Endothelial cell of umbilical vein (primary cell): ENCODE measurements at regions not wholly inside any gene's neighbourhood (a gene's known extent, or its start where the extent isn't known, plus 50 kb on each side); places are given as distances from the start of the nearest gene placed in this dataset.

Experiments
- BruUV-seq: library from RNA; stranded (reverse); fragments of 400-500 nt; replicated peaks from 2 replicates; lab custom pipeline; 2021; lab: Mats Ljungman, UMichigan
- CTCF ChIA-PET: fragments of 300-600, 350-600 bp; sonication (Branson Sonifier 250); formaldehyde crosslinking; loops from one replicate; lab custom pipeline; 2021; ENCODE audit warnings: antibody characterized with exemption, inconsistent platforms; lab: Charles Lee
- POLR2A ChIA-PET: fragments of 300-600, 350-600 bp; sonication (Branson Sonifier 250); formaldehyde crosslinking; loops from one replicate; lab custom pipeline; 2021; ENCODE audit warnings: antibody characterized with exemption, inconsistent platforms; lab: Charles Lee
- DNase-seq: peaks from one replicate; pipeline ENCODE4 v3.0.0-alpha.2; 2011; ENCODE audit warnings: low read depth, low spot score
- FAIRE-seq: peaks from 2 replicates; lab custom pipeline; 2011; peaks lifted over from hg19 to GRCh38; lab: Jason Lieb, UNC
- H2AFZ ChIP-seq: 2 replicates; pipeline ENCODE4 v1.6.0; 2012; ENCODE audit warnings: low read depth, low read length, control low read depth, inconsistent platforms
- H3K27ac ChIP-seq: 2 replicates; pipeline ENCODE4 v1.5.1; 2011; ENCODE audit warnings: low read depth, mild to moderate bottlenecking, control low read depth, low read length, moderate library complexity; ENCODE audit not compliant: insufficient read depth
- H3K27me3 ChIP-seq, 2 experiments: 2 replicates each; pipeline versions ENCODE4 v1.6.0 to v1.6.1; 2011; ENCODE audit warnings: low read length in 2 of 2, mixed read lengths in 1 of 2; ENCODE audit not compliant: control insufficient read depth in 2 of 2, insufficient read depth in 2 of 2
- H3K36me3 ChIP-seq, 2 experiments: 2 replicates in 1 of 2; 3 replicates in 1 of 2; pipeline ENCODE4 v1.5.1; 2011; ENCODE audit warnings: low read length in 2 of 2, mild to moderate bottlenecking in 1 of 2, moderate library complexity in 1 of 2; ENCODE audit not compliant: control insufficient read depth in 2 of 2, insufficient read depth in 2 of 2; ENCODE audit errors: extremely low read depth in 1 of 2
- H3K4me1 ChIP-seq: 3 replicates; pipeline ENCODE4 v1.5.1; 2011; ENCODE audit warnings: mild to moderate bottlenecking, low read length; ENCODE audit not compliant: control insufficient read depth, insufficient read depth; ENCODE audit errors: extremely low read depth
- H3K4me2 ChIP-seq: 2 replicates; pipeline ENCODE4 v1.6.1; 2011; ENCODE audit warnings: low read length, control low read depth, mixed read lengths; ENCODE audit not compliant: insufficient read depth
- H3K4me3 ChIP-seq, 3 experiments: fragments of 200-600 bp in 1 of 3; sonication (generic), shearing (Covaris generic) in 1 of 3; replicated peaks in 1 of 3; 2 replicates each; pipeline ENCODE4 v1.5.1; 2011 to 2016; ENCODE audit warnings: control low read depth in 3 of 3, low read length in 3 of 3, mild to moderate bottlenecking in 2 of 3, inconsistent platforms in 1 of 3, low read depth in 1 of 3, moderate library complexity in 1 of 3; ENCODE audit not compliant: insufficient read depth in 1 of 3
- H3K79me2 ChIP-seq: 2 replicates; pipeline ENCODE4 v1.6.0; 2012; ENCODE audit warnings: low read length, inconsistent platforms; ENCODE audit not compliant: control insufficient read depth, insufficient read depth
- H3K9ac ChIP-seq: replicated peaks from 2 replicates; pipeline ENCODE3; 2011; ENCODE audit warnings: low read length, control low read depth; ENCODE audit not compliant: insufficient read depth; ENCODE audit errors: extremely low read depth
- H3K9me1 ChIP-seq: replicated peaks from 3 replicates; pipeline ENCODE4 v1.6.0; 2011; ENCODE audit warnings: mild to moderate bottlenecking, low read length; ENCODE audit not compliant: control insufficient read depth, insufficient read depth; ENCODE audit errors: extremely low read depth
- H3K9me3 ChIP-seq: replicated peaks from 2 replicates; pipeline ENCODE4 v1.5.1; 2012; ENCODE audit warnings: low read length, inconsistent platforms; ENCODE audit not compliant: control insufficient read depth, insufficient read depth
- H4K20me1 ChIP-seq: replicated peaks from 2 replicates; pipeline ENCODE3; 2011; ENCODE audit warnings: mild to moderate bottlenecking, low read length; ENCODE audit not compliant: control insufficient read depth, insufficient read depth; ENCODE audit errors: extremely low read depth
- FOS ChIP-seq: IDR thresholded peaks from 2 replicates; pipeline ENCODE4 v1.6.1; 2011; ENCODE audit warnings: mild to moderate bottlenecking, low read length, moderate library complexity, borderline replicate concordance; ENCODE audit not compliant: insufficient read depth
- GATA2 ChIP-seq: IDR thresholded peaks from 2 replicates; pipeline ENCODE4 v1.7.0; 2011; ENCODE audit warnings: low read depth, mild to moderate bottlenecking, moderate library complexity, mixed read lengths, low read length; ENCODE audit not compliant: insufficient read length, insufficient read depth
- JUN ChIP-seq: IDR thresholded peaks from 2 replicates; pipeline ENCODE4 v1.6.1; 2011; ENCODE audit warnings: borderline replicate concordance, low read depth; ENCODE audit not compliant: insufficient read length, insufficient read depth
- dilution Hi-C: fragments of 300-500 bp; cut with MboI; formaldehyde crosslinking; loops from one replicate; pipeline ENCODE4 v1.15.0; 2019; ENCODE audit warnings: low sequenced_read_pairs; ENCODE audit not compliant: extremely low pct_ligation_motif_present
- intact Hi-C: fragments of 100-400 bp; cut with micrococcal nuclease; formaldehyde crosslinking; loops from one replicate; pipeline ENCODE4 v1.10.0; 2022
- TF ChIP-seq, protein P1 (sequence below), 2 donors: IDR thresholded peaks; 1 replicate in 1 of 2; 2 replicates in 1 of 2; pipeline ENCODE4 v1.5.1; 2011; ENCODE audit warnings: low read length in 2 of 2, mild to moderate bottlenecking in 2 of 2, moderate library complexity in 2 of 2, control low read depth in 1 of 2, inconsistent platforms in 1 of 2, low read depth in 1 of 2; ENCODE audit not compliant: insufficient read depth in 1 of 2; ENCODE audit errors: extremely low read depth in 1 of 2

DNA sequence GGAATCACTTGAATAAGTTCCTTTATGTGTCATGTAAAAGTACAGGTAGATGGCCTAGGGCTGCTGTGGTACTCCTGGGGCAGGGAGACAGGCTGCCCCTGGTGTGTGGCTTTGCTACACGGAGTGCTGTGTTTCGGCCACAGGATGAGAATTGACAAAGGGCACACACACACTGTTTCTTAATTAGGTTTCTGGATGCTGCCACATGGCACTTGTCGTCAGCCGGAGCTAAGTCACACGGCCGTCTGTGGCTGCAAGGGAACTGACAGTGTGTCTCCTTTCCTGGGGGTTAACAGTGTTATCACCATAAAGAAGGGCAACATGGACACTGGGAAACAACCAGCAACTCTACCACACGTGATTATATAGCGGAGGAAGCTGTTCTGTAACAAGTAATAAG is 55.7 kb upstream of the CREB5 start:
- POLR2A ChIA-PET = no interaction called here
- intact Hi-C loops (no loop called here), dilution Hi-C loops (no loop called here)
- Histone ChIP-seq H3K27me3 (peaks cover 0 to 2% of the 10 kb centered on the region in 2 experiments), H3K9me1 (no peaks in the 10 kb centered on the region), H3K4me1 (no peaks in the 10 kb centered on the region), H3K4me3 (no peak overlapping the region), H3K79me2 (no peaks in the 10 kb centered on the region), H2AFZ (no peak overlapping the region), H3K36me3 (no peaks in the 10 kb centered on the region), H4K20me1 (no peaks in the 10 kb centered on the region), H3K27ac (no peak overlapping the region), H3K4me2 (no peak overlapping the region), H3K9me3 (no peaks in the 10 kb centered on the region), H3K9ac (no peak overlapping the region)
- FAIRE-seq = no peak
- no peak for DNase-seq
- BruUV-seq = no TSS peak
- no peak for TF ChIP-seq FOS
- CTCF ChIA-PET = no interaction called here

DNA sequence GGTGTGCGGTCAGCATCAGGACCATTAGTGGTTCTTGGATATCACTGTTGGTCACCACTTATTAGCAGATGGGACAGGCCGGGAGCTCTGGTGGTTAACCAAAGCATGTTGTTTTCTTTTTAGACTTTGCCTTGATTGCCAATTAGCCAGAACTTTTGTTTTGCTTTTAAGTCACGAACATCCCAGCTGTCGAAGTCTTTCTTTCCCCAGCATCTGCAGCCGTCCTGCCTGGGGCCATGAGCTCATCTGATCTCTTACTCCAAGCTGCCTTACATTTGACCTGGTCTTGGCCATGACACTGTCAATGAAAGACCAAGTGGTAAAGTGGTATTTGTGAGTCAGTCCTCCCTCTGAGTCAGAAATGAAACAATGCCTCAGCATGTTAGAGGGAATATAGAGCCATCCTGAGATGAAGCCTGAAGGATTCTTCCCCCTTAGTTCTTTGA is 53.9 kb upstream of the CREB5 start:
- Histone ChIP-seq H3K9me3 (no peaks in the 10 kb centered on the region), H4K20me1 (no peaks in the 10 kb centered on the region), H3K4me2 (no peak overlapping the region), H3K4me3 (no peak overlapping the region), H3K9ac (no peak overlapping the region), H3K4me1 (no peaks in the 10 kb centered on the region), H3K9me1 (no peaks in the 10 kb centered on the region), H2AFZ (no peak overlapping the region), H3K27ac (no peak overlapping the region), H3K36me3 (no peaks in the 10 kb centered on the region), H3K27me3 (no peaks in the 10 kb centered on the region), H3K79me2 (no peaks in the 10 kb centered on the region)
- dilution Hi-C loops (no loop called here), intact Hi-C loops (no loop called here)
- CTCF ChIA-PET = interaction anchor here (1.3 to 1.9 kb wide), 2 partner anchors 10 to 19 kb away, joined by 3 to 4 read pairs; no protein-coding TSS in a partner anchor
- no TSS peak for BruUV-seq
- FAIRE-seq (no peak), DNase-seq (peak; percentile 36)
- TF ChIP-seq JUN = peak; percentile 32
- no peak for TF ChIP-seq GATA2
- TF ChIP-seq, protein P1, sequence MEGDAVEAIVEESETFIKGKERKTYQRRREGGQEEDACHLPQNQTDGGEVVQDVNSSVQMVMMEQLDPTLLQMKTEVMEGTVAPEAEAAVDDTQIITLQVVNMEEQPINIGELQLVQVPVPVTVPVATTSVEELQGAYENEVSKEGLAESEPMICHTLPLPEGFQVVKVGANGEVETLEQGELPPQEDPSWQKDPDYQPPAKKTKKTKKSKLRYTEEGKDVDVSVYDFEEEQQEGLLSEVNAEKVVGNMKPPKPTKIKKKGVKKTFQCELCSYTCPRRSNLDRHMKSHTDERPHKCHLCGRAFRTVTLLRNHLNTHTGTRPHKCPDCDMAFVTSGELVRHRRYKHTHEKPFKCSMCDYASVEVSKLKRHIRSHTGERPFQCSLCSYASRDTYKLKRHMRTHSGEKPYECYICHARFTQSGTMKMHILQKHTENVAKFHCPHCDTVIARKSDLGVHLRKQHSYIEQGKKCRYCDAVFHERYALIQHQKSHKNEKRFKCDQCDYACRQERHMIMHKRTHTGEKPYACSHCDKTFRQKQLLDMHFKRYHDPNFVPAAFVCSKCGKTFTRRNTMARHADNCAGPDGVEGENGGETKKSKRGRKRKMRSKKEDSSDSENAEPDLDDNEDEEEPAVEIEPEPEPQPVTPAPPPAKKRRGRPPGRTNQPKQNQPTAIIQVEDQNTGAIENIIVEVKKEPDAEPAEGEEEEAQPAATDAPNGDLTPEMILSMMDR (IDR thresholded peaks at IDR 0.05; ENCODE audit: extremely low read depth in 1 of 2, insufficient read depth in 1 of 2, low read depth in 1 of 2, low read length in 2 of 2) = no peak
- peak; percentile 49 for TF ChIP-seq FOS
- POLR2A ChIA-PET = no interaction called here
